ENCODE measurements at regions not wholly inside any gene's neighbourhood (a gene's known extent, or its start where the extent isn't known, plus 50 kb on each side); places are given as distances from the start of the nearest gene placed in this dataset.
"Not testable (repeated sequence)": the region's sequence is repeated elsewhere in the genome, so short reads cannot be mapped to it uniquely, and the experiment has no call there.

- not testable (repeated sequence) for H3K27ac ChIP-seq (ENCODE audit: insufficient read depth, low read depth, low read length)
Measured at GRCh38 chr1:120542365-120542764, 127.5 kb downstream of the NBPF8 start.

GRCh38 chr1:120542940-120543339 is 128.1 kb downstream of the NBPF8 start:
- CTCF ChIA-PET; BruUV-seq (replicated peaks); H3K9me1 ChIP-seq (replicated peaks; ENCODE audit: control insufficient read depth, extremely low read depth, insufficient read depth, low read length); H3K27ac ChIP-seq (ENCODE audit: insufficient read depth, low read depth, low read length); H4K20me1 ChIP-seq (replicated peaks; ENCODE audit: control insufficient read depth, extremely low read depth, insufficient read depth, low read length); H3K27me3 ChIP-seq (ENCODE audit: control insufficient read depth in 2 of 2, insufficient read depth in 2 of 2, low read length in 2 of 2); DNase-seq (ENCODE audit: low read depth, low spot score); H3K4me2 ChIP-seq (ENCODE audit: insufficient read depth, low read length); H3K36me3 ChIP-seq (ENCODE audit: control insufficient read depth in 2 of 2, extremely low read depth in 1 of 2, insufficient read depth in 2 of 2, low read length in 2 of 2); H3K9ac ChIP-seq (replicated peaks; ENCODE audit: extremely low read depth, insufficient read depth, low read length); H3K79me2 ChIP-seq (ENCODE audit: control insufficient read depth, insufficient read depth, low read length); H2AFZ ChIP-seq (ENCODE audit: low read depth, low read length); dilution Hi-C loops (cut with MboI; ENCODE audit: extremely low pct_ligation_motif_present, low sequenced_read_pairs); H3K4me1 ChIP-seq (ENCODE audit: control insufficient read depth, extremely low read depth, insufficient read depth, low read length); FAIRE-seq; H3K4me3 ChIP-seq (replicated peaks in 1 of 3; ENCODE audit: insufficient read depth in 1 of 3, low read depth in 1 of 3, low read length in 3 of 3); H3K9me3 ChIP-seq (replicated peaks; ENCODE audit: control insufficient read depth, insufficient read depth, low read length); intact Hi-C loops (cut with micrococcal nuclease); POLR2A ChIA-PET: not testable (repeated sequence)

More at GRCh38 chr1:120542365-120542764, 127.5 kb downstream of the NBPF8 start:
- H3K4me2 ChIP-seq (ENCODE audit: insufficient read depth, low read length); FAIRE-seq; CTCF ChIA-PET; H3K4me1 ChIP-seq (ENCODE audit: control insufficient read depth, extremely low read depth, insufficient read depth, low read length); H4K20me1 ChIP-seq (replicated peaks; ENCODE audit: control insufficient read depth, extremely low read depth, insufficient read depth, low read length); H3K9me3 ChIP-seq (replicated peaks; ENCODE audit: control insufficient read depth, insufficient read depth, low read length); H3K27me3 ChIP-seq (ENCODE audit: control insufficient read depth in 2 of 2, insufficient read depth in 2 of 2, low read length in 2 of 2); intact Hi-C loops (cut with micrococcal nuclease); H2AFZ ChIP-seq (ENCODE audit: low read depth, low read length); BruUV-seq (replicated peaks); POLR2A ChIA-PET; H3K9me1 ChIP-seq (replicated peaks; ENCODE audit: control insufficient read depth, extremely low read depth, insufficient read depth, low read length); H3K9ac ChIP-seq (replicated peaks; ENCODE audit: extremely low read depth, insufficient read depth, low read length); DNase-seq (ENCODE audit: low read depth, low spot score); dilution Hi-C loops (cut with MboI; ENCODE audit: extremely low pct_ligation_motif_present, low sequenced_read_pairs); H3K79me2 ChIP-seq (ENCODE audit: control insufficient read depth, insufficient read depth, low read length); H3K36me3 ChIP-seq (ENCODE audit: control insufficient read depth in 2 of 2, extremely low read depth in 1 of 2, insufficient read depth in 2 of 2, low read length in 2 of 2); H3K4me3 ChIP-seq (replicated peaks in 1 of 3; ENCODE audit: insufficient read depth in 1 of 3, low read depth in 1 of 3, low read length in 3 of 3): not testable (repeated sequence)

GRCh38 chr1:120544434-120544833 is 129.6 kb downstream of the NBPF8 start:
- H3K4me1 ChIP-seq (ENCODE audit: control insufficient read depth, extremely low read depth, insufficient read depth, low read length); H3K79me2 ChIP-seq (ENCODE audit: control insufficient read depth, insufficient read depth, low read length); FAIRE-seq; H4K20me1 ChIP-seq (replicated peaks; ENCODE audit: control insufficient read depth, extremely low read depth, insufficient read depth, low read length); H3K27ac ChIP-seq (ENCODE audit: insufficient read depth, low read depth, low read length); H3K36me3 ChIP-seq (ENCODE audit: control insufficient read depth in 2 of 2, extremely low read depth in 1 of 2, insufficient read depth in 2 of 2, low read length in 2 of 2); H3K4me2 ChIP-seq (ENCODE audit: insufficient read depth, low read length); H3K27me3 ChIP-seq (ENCODE audit: control insufficient read depth in 2 of 2, insufficient read depth in 2 of 2, low read length in 2 of 2); H3K9me3 ChIP-seq (replicated peaks; ENCODE audit: control insufficient read depth, insufficient read depth, low read length); POLR2A ChIA-PET; H3K4me3 ChIP-seq (replicated peaks in 1 of 3; ENCODE audit: insufficient read depth in 1 of 3, low read depth in 1 of 3, low read length in 3 of 3); dilution Hi-C loops (cut with MboI; ENCODE audit: extremely low pct_ligation_motif_present, low sequenced_read_pairs); DNase-seq (ENCODE audit: low read depth, low spot score); H3K9ac ChIP-seq (replicated peaks; ENCODE audit: extremely low read depth, insufficient read depth, low read length); CTCF ChIA-PET; H3K9me1 ChIP-seq (replicated peaks; ENCODE audit: control insufficient read depth, extremely low read depth, insufficient read depth, low read length); intact Hi-C loops (cut with micrococcal nuclease); BruUV-seq (replicated peaks); H2AFZ ChIP-seq (ENCODE audit: low read depth, low read length): not testable (repeated sequence)
- TF ChIP-seq CTCF (IDR thresholded peaks at IDR 0.05; ENCODE audit: extremely low read depth in 1 of 2, insufficient read depth in 1 of 2, low read depth in 1 of 2, low read length in 2 of 2): peak in 1 of 2 donors; percentile 30

- H4K20me1 ChIP-seq (replicated peaks; ENCODE audit: control insufficient read depth, extremely low read depth, insufficient read depth, low read length); H3K27ac ChIP-seq (ENCODE audit: insufficient read depth, low read depth, low read length); H3K79me2 ChIP-seq (ENCODE audit: control insufficient read depth, insufficient read depth, low read length); intact Hi-C loops (cut with micrococcal nuclease); H3K9ac ChIP-seq (replicated peaks; ENCODE audit: extremely low read depth, insufficient read depth, low read length); H3K27me3 ChIP-seq (ENCODE audit: control insufficient read depth in 2 of 2, insufficient read depth in 2 of 2, low read length in 2 of 2); H3K4me3 ChIP-seq (replicated peaks in 1 of 3; ENCODE audit: insufficient read depth in 1 of 3, low read depth in 1 of 3, low read length in 3 of 3); CTCF ChIA-PET; H3K4me2 ChIP-seq (ENCODE audit: insufficient read depth, low read length); H3K9me1 ChIP-seq (replicated peaks; ENCODE audit: control insufficient read depth, extremely low read depth, insufficient read depth, low read length); POLR2A ChIA-PET; H3K36me3 ChIP-seq (ENCODE audit: control insufficient read depth in 2 of 2, extremely low read depth in 1 of 2, insufficient read depth in 2 of 2, low read length in 2 of 2); dilution Hi-C loops (cut with MboI; ENCODE audit: extremely low pct_ligation_motif_present, low sequenced_read_pairs); FAIRE-seq; H2AFZ ChIP-seq (ENCODE audit: low read depth, low read length); H3K4me1 ChIP-seq (ENCODE audit: control insufficient read depth, extremely low read depth, insufficient read depth, low read length); DNase-seq (ENCODE audit: low read depth, low spot score); H3K9me3 ChIP-seq (replicated peaks; ENCODE audit: control insufficient read depth, insufficient read depth, low read length): not testable (repeated sequence)
- BruUV-seq (replicated peaks): TSS peak; percentile 16
Measured at GRCh38 chr1:120550335-120550734, 135.5 kb downstream of the NBPF8 start.
